ENCODE measurements at regions not wholly inside any gene's neighbourhood (a gene's known extent, or its start where the extent isn't known, plus 50 kb on each side); places are given as distances from the start of the nearest gene placed in this dataset.

DNA sequence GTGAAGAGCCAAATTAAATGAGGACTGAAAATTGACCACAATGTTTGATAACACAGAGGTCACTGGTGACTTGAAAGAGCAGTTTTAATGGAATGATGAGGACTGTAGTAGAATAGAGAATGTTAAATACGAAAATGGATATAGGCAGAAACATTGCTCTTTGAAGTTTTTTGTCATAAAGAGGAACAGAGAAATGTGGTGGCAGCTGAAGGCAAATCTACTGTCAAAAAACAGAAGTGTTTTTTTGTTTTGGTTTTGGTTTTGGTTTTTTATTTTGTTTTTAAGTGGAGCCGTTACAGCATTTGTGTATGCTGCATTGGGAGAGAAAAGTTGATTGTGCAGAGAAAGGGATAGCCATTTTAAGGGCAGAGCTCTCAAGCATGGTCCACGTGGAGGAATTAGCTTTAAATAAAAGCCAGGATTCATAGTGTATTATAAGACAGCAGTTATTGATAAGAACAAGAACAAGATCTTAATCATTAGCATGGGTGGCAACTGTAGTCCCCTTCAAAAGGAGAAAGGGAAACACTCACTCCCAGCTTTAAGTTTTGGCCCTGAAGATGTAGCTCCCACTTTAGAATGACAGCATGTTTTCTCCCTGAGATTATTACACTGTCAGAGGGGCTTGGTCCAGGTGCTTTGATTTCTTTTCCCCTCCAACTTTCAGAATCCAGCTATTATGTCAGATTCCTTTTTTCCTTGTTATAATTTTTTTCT, 156.7 kb upstream of the BET1 start:
- no peak overlapping the region for H3K4me3 Mint-ChIP-seq (ENCODE audit: unreplicated experiment)
- CTCF ChIA-PET = no interaction called here
- no peak for DNase-seq (ENCODE audit: unreplicated experiment)
- H3K4me1 Mint-ChIP-seq (ENCODE audit: insufficient read depth, unreplicated experiment) = peaks cover 9% of the 10 kb centered on the region
- H3K9me3 Mint-ChIP-seq (ENCODE audit: unreplicated experiment) = no peaks in the 10 kb centered on the region
- no peaks in the 10 kb centered on the region for H3K36me3 Mint-ChIP-seq (ENCODE audit: insufficient read depth, unreplicated experiment)
- TF ChIP-seq, protein P1, sequence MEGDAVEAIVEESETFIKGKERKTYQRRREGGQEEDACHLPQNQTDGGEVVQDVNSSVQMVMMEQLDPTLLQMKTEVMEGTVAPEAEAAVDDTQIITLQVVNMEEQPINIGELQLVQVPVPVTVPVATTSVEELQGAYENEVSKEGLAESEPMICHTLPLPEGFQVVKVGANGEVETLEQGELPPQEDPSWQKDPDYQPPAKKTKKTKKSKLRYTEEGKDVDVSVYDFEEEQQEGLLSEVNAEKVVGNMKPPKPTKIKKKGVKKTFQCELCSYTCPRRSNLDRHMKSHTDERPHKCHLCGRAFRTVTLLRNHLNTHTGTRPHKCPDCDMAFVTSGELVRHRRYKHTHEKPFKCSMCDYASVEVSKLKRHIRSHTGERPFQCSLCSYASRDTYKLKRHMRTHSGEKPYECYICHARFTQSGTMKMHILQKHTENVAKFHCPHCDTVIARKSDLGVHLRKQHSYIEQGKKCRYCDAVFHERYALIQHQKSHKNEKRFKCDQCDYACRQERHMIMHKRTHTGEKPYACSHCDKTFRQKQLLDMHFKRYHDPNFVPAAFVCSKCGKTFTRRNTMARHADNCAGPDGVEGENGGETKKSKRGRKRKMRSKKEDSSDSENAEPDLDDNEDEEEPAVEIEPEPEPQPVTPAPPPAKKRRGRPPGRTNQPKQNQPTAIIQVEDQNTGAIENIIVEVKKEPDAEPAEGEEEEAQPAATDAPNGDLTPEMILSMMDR (IDR thresholded peaks at IDR 0.05; ENCODE audit: unreplicated experiment) = no peak
- BruUV-seq (replicated peaks) = no TSS peak
- H3K27ac Mint-ChIP-seq (ENCODE audit: low read depth, unreplicated experiment) = no peak overlapping the region
- POLR2A ChIA-PET = no interaction called here
- no peaks in the 10 kb centered on the region for H3K27me3 Mint-ChIP-seq (ENCODE audit: insufficient read depth, unreplicated experiment)
- intact Hi-C loops (cut with micrococcal nuclease) = no loop called here

DNA sequence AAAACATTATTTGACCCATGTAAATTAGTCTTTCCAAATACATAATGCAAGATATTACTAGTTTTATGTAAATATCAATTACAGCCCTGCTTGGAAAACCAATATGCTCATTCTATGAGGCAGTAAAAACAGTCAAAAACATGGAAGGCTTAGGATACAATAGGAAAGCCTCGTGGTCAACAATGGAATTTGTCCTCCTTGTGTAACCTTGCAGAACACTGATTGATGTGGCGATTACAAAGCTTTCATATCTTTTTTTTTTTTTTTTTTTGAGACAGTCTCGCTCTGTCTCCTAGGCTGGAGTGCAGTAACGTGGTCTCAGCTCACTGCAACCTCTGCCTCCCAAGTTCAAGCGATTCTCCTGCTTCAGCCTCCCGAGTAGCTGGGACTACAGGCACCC, 157.3 kb upstream of the BET1 start:
- CTCF ChIA-PET = no interaction called here
- POLR2A ChIA-PET = no interaction called here
- TF ChIP-seq, protein P1 (IDR thresholded peaks at IDR 0.05; ENCODE audit: unreplicated experiment) = no peak
- Mint-ChIP-seq H3K4me3 (ENCODE audit: unreplicated experiment) (no peak overlapping the region), H3K9me3 (ENCODE audit: unreplicated experiment) (no peaks in the 10 kb centered on the region), H3K4me1 (ENCODE audit: insufficient read depth, unreplicated experiment) (peaks cover 9% of the 10 kb centered on the region), H3K27me3 (ENCODE audit: insufficient read depth, unreplicated experiment) (no peaks in the 10 kb centered on the region), H3K36me3 (ENCODE audit: insufficient read depth, unreplicated experiment) (no peaks in the 10 kb centered on the region), H3K27ac (ENCODE audit: low read depth, unreplicated experiment) (no peak overlapping the region)
- intact Hi-C loops (cut with micrococcal nuclease) = no loop called here
- no TSS peak for BruUV-seq (replicated peaks)
- DNase-seq (ENCODE audit: unreplicated experiment) = no peak

DNA sequence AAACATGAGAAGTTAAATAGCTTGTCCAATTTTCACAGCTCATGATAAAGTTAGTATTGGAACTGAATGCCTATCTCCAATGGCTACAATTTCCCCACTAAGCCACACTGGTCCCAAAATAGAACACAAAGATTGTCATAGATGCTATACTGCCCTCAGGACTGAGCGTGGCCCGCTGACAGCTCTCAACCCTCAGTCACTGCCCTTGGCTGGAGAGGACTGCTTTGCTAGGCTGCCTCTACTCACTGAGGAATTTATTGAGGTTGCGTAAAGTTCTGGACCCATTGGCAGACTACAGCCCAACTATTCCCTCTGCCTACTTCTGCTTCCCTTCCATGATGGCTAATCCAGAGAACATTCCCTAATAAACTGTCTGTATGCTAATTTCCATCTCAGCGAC, 165.5 kb upstream of the BET1 start:
- no peaks in the 10 kb centered on the region for H3K9me3 Mint-ChIP-seq (ENCODE audit: unreplicated experiment)
- H3K4me3 Mint-ChIP-seq (ENCODE audit: unreplicated experiment) = no peak overlapping the region
- no peak for DNase-seq (ENCODE audit: unreplicated experiment)
- no peaks in the 10 kb centered on the region for H3K36me3 Mint-ChIP-seq (ENCODE audit: insufficient read depth, unreplicated experiment)
- H3K4me1 Mint-ChIP-seq (ENCODE audit: insufficient read depth, unreplicated experiment) = no peaks in the 10 kb centered on the region
- TF ChIP-seq, protein P1 (IDR thresholded peaks at IDR 0.05; ENCODE audit: unreplicated experiment) = no peak
- no peak overlapping the region for H3K27ac Mint-ChIP-seq (ENCODE audit: low read depth, unreplicated experiment)
- H3K27me3 Mint-ChIP-seq (ENCODE audit: insufficient read depth, unreplicated experiment) = no peaks in the 10 kb centered on the region
- ChIA-PET CTCF (interaction anchor here (1.0 kb wide), 1 partner anchor 21 kb away, joined by 4 read pairs; no protein-coding TSS in a partner anchor), POLR2A (no interaction called here)
- BruUV-seq (replicated peaks) = no TSS peak
- intact Hi-C loops (cut with micrococcal nuclease) = no loop called here

DNA sequence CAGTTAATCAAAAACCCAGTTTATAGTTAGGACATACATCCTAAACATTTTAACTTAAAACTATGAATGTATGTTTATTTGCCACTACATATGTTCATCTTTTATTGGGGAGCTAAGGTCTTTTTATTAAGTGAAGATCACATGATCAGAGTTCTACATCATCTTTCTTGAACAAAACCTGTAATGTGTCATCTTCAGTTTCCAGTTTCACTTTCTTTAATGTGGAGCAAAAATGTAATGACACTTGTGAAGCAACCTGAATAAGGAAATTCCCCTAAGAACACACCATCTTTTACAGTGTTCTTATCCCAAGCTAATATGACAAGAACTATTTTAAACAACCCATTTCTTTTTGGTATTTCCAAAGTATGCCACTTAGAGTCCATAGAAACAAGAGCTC, 166.7 kb upstream of the BET1 start:
- no peaks in the 10 kb centered on the region for H3K27me3 Mint-ChIP-seq (ENCODE audit: insufficient read depth, unreplicated experiment)
- ChIA-PET POLR2A (no interaction called here), CTCF (no interaction called here)
- H3K36me3 Mint-ChIP-seq (ENCODE audit: insufficient read depth, unreplicated experiment) = no peaks in the 10 kb centered on the region
- H3K4me1 Mint-ChIP-seq (ENCODE audit: insufficient read depth, unreplicated experiment) = no peaks in the 10 kb centered on the region
- BruUV-seq (replicated peaks) = no TSS peak
- no peak overlapping the region for H3K4me3 Mint-ChIP-seq (ENCODE audit: unreplicated experiment)
- intact Hi-C loops (cut with micrococcal nuclease) = no loop called here
- H3K9me3 Mint-ChIP-seq (ENCODE audit: unreplicated experiment) = no peaks in the 10 kb centered on the region
- peak overlapping the region; percentile 9 for H3K27ac Mint-ChIP-seq (ENCODE audit: low read depth, unreplicated experiment)
- TF ChIP-seq, protein P1 (IDR thresholded peaks at IDR 0.05; ENCODE audit: unreplicated experiment) = no peak
- no peak for DNase-seq (ENCODE audit: unreplicated experiment)
